Naive thymus-derived CD4-positive, alpha-beta T cell (primary cell): ENCODE measurements at regions not wholly inside any gene's neighbourhood (a gene's known extent, or its start where the extent isn't known, plus 50 kb on each side); places are given as distances from the start of the nearest gene placed in this dataset.

ENCODE experiments used
- ATAC-seq: fragments of 150-1000 bp; cut with Tn5 transposase; 2 replicates; pipeline ENCODE4 v1.10.0; 2021; ENCODE audit warnings: mild to moderate bottlenecking, moderate library complexity
- CTCF ChIA-PET: fragments of 350-600 bp; sonication (Branson Sonifier 250); formaldehyde crosslinking; loops from one replicate; lab custom pipeline; 2021; ENCODE audit warnings: antibody characterized with exemption; lab: Charles Lee
- POLR2A ChIA-PET: fragments of 350-600 bp; sonication (Branson Sonifier 250); formaldehyde crosslinking; loops from one replicate; lab custom pipeline; 2021; ENCODE audit warnings: antibody characterized with exemption, inconsistent platforms; lab: Charles Lee
- DNase-seq, 9 donors: peaks; one replicate each; pipeline versions ENCODE4 v3.0.0 to v3.0.0-alpha.2; 2020 to 2022; ENCODE audit warnings: mixed read lengths in 1 of 9
- H3K27ac ChIP-seq: one replicate; pipeline ENCODE4 v1.7.0; 2013; ENCODE audit warnings: mild to moderate bottlenecking, low read depth, low read length, moderate library complexity
- H3K27me3 ChIP-seq, 2 donors: one replicate each; pipeline ENCODE4 v1.7.0; 2013; ENCODE audit warnings: low read length in 2 of 2, mild to moderate bottlenecking in 2 of 2, moderate library complexity in 2 of 2; ENCODE audit not compliant: control insufficient read depth in 2 of 2, insufficient read depth in 2 of 2
- H3K36me3 ChIP-seq, 3 experiments: 1 replicate in 2 of 3; 2 replicates in 1 of 3; pipeline ENCODE4 v1.7.0; 2013; ENCODE audit warnings: low read length in 3 of 3, mild to moderate bottlenecking in 3 of 3, moderate library complexity in 1 of 3; ENCODE audit not compliant: insufficient read depth in 3 of 3, control insufficient read depth in 2 of 3
- H3K4me1 ChIP-seq, 2 donors: one replicate each; pipeline ENCODE4 v1.7.0; 2013; ENCODE audit warnings: low read length in 2 of 2, mild to moderate bottlenecking in 2 of 2, moderate library complexity in 1 of 2; ENCODE audit not compliant: control insufficient read depth in 2 of 2, insufficient read depth in 2 of 2
- H3K4me3 ChIP-seq: 2 replicates; pipeline ENCODE4 v1.7.0; 2013; ENCODE audit warnings: mild to moderate bottlenecking, low read length
- H3K9me3 ChIP-seq, 3 experiments: 1 replicate in 2 of 3; 2 replicates in 1 of 3; pipeline ENCODE4 v1.7.0; 2013; ENCODE audit warnings: low read length in 3 of 3; ENCODE audit not compliant: control insufficient read depth in 2 of 3
- H3K27ac Mint-ChIP-seq, 9 donors: one replicate each; pipeline ENCODE4 v1.8.0; 2020 to 2022; ENCODE audit warnings: mixed read lengths in 9 of 9, mild to moderate bottlenecking in 8 of 9, moderate library complexity in 5 of 9, inconsistent platforms in 2 of 9
- H3K27me3 Mint-ChIP-seq, 5 donors: one replicate each; pipeline ENCODE4 v1.8.0; 2021 to 2022; ENCODE audit warnings: mixed read lengths in 5 of 5, mild to moderate bottlenecking in 1 of 5
- H3K36me3 Mint-ChIP-seq, 5 donors: one replicate each; pipeline ENCODE4 v1.8.0; 2020 to 2022; ENCODE audit warnings: mixed read lengths in 5 of 5, mild to moderate bottlenecking in 3 of 5, inconsistent platforms in 1 of 5
- H3K4me1 Mint-ChIP-seq, 7 donors: one replicate each; pipeline ENCODE4 v1.8.0; 2020 to 2022; ENCODE audit warnings: mixed read lengths in 7 of 7, mild to moderate bottlenecking in 3 of 7, inconsistent platforms in 1 of 7
- H3K4me3 Mint-ChIP-seq, 10 donors: one replicate each; pipeline ENCODE4 v1.8.0; 2020 to 2022; ENCODE audit warnings: mild to moderate bottlenecking in 10 of 10, mixed read lengths in 10 of 10, moderate library complexity in 6 of 10, inconsistent platforms in 2 of 10
- H3K9me3 Mint-ChIP-seq, 11 donors: one replicate each; pipeline ENCODE4 v1.8.0; 2020 to 2022; ENCODE audit warnings: mixed read lengths in 11 of 11, mild to moderate bottlenecking in 4 of 11, inconsistent platforms in 1 of 11, moderate library complexity in 1 of 11
- intact Hi-C, 2 donors: fragments of 100-400 bp; cut with micrococcal nuclease; formaldehyde crosslinking; loops; one replicate each; pipeline ENCODE4 v1.15.1; 2023

DNA sequence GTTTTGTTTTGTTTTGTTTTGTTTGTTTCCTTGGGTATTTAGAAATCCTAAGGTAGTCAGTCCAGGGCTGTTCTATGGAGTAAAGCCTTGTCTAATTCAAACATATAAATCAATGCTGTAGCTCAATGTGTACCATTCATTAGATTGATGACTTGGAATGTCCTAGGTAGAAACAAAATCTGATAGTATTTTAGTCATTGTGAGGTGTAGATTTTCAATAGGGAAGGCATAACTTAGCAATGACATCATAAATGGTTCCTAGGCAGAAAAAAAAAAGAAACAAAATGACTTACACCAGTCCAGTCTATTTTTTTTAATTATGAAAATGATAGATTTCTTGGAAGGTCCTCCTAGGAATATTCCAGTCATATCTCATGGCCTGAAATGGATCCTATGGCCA, 189.9 kb downstream of the SPRY2 start:
- Histone ChIP-seq H3K4me3 (no peak overlapping the region), H3K36me3 (no peaks in the 10 kb centered on the region), H3K27ac (no peak overlapping the region), H3K9me3 (no peaks in the 10 kb centered on the region), H3K4me1 (no peaks in the 10 kb centered on the region), H3K27me3 (no peaks in the 10 kb centered on the region)
- H3K9me3 Mint-ChIP-seq = peaks cover 0 to 7% (median 0%) of the 10 kb centered on the region in 11 donors
- no peaks in the 10 kb centered on the region for H3K36me3 Mint-ChIP-seq
- intact Hi-C loops = no loop called here
- no peak overlapping the region for H3K27ac Mint-ChIP-seq
- peaks cover 0 to 3% (median 0%) of the 10 kb centered on the region in 5 donors for H3K27me3 Mint-ChIP-seq
- ChIA-PET POLR2A (no interaction called here), CTCF (no interaction called here)
- no peak for ATAC-seq
- DNase-seq = no peak
- no peak overlapping the region for H3K4me3 Mint-ChIP-seq
- no peaks in the 10 kb centered on the region for H3K4me1 Mint-ChIP-seq

- intact Hi-C loops = no loop called here
- H3K36me3 ChIP-seq = no peaks in the 10 kb centered on the region
- Mint-ChIP-seq H3K4me3 (no peak overlapping the region), H3K27me3 (peaks cover 0 to 3% (median 0%) of the 10 kb centered on the region in 5 donors), H3K27ac (no peak overlapping the region), H3K36me3 (no peaks in the 10 kb centered on the region), H3K4me1 (no peaks in the 10 kb centered on the region), H3K9me3 (peaks cover 0 to 7% (median 0%) of the 10 kb centered on the region in 11 donors)
- POLR2A ChIA-PET = no interaction called here
- no peak overlapping the region for H3K27ac ChIP-seq
- no peaks in the 10 kb centered on the region for H3K9me3 ChIP-seq
- H3K4me3 ChIP-seq = no peak overlapping the region
- ATAC-seq (no peak), DNase-seq (no peak)
- H3K27me3 ChIP-seq = no peaks in the 10 kb centered on the region
- CTCF ChIA-PET = no interaction called here
- no peaks in the 10 kb centered on the region for H3K4me1 ChIP-seq
Observed at GRCh38 chr13:80149736-80150135, 191.2 kb downstream of the SPRY2 start.

- Mint-ChIP-seq H3K27me3 (peaks cover 0 to 12% (median 0%) of the 10 kb centered on the region in 5 donors), H3K36me3 (no peaks in the 10 kb centered on the region), H3K4me1 (no peaks in the 10 kb centered on the region), H3K4me3 (no peak overlapping the region), H3K9me3 (peaks cover 0 to 7% (median 0%) of the 10 kb centered on the region in 11 donors), H3K27ac (no peak overlapping the region)
- Histone ChIP-seq H3K9me3 (no peaks in the 10 kb centered on the region), H3K4me3 (no peak overlapping the region), H3K36me3 (no peaks in the 10 kb centered on the region), H3K27me3 (no peaks in the 10 kb centered on the region), H3K27ac (no peak overlapping the region), H3K4me1 (no peaks in the 10 kb centered on the region)
- ChIA-PET POLR2A (no interaction called here), CTCF (no interaction called here)
- ATAC-seq = no peak
- DNase-seq = no peak
- intact Hi-C loops = no loop called here
Observed at GRCh38 chr13:80145171-80145690, 195.7 kb downstream of the SPRY2 start.

DNA sequence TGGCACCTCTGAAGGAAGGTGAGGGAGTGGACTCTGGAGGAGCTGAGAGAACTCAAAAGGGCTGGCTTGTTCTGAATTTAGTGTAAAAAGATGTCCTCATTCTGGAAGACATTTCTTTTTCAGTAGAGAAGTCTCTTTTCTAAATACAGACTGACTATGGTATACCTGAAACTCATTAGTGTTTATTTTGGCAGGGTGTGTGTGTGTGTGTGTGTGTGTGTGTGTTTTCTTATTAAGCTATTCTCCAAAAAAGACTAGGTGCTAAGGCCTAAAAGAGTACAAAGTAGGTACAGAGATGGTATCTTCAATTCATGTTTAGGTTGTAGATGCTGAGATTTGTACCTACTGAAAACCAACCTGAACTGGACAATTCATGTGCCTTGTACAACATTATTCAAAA, 196.4 kb downstream of the SPRY2 start:
- H3K27ac ChIP-seq = no peak overlapping the region
- H3K36me3 Mint-ChIP-seq = no peaks in the 10 kb centered on the region

GRCh38 chr13:80141123-80141849, 199.6 kb downstream of the SPRY2 start:
- no peak for DNase-seq
- no peak for ATAC-seq
- ChIA-PET POLR2A (no interaction called here), CTCF (no interaction called here)
- Histone ChIP-seq H3K4me1 (no peaks in the 10 kb centered on the region), H3K36me3 (no peaks in the 10 kb centered on the region), H3K27me3 (no peaks in the 10 kb centered on the region), H3K4me3 (no peak overlapping the region), H3K27ac (no peak overlapping the region), H3K9me3 (no peaks in the 10 kb centered on the region)
- Mint-ChIP-seq H3K4me1 (no peaks in the 10 kb centered on the region), H3K4me3 (no peak overlapping the region), H3K27ac (no peak overlapping the region), H3K9me3 (no peaks in the 10 kb centered on the region), H3K27me3 (peaks cover 0 to 12% (median 0%) of the 10 kb centered on the region in 5 donors), H3K36me3 (no peaks in the 10 kb centered on the region)
- intact Hi-C loops = no loop called here

More for the DNA sequence above, 196.4 kb downstream of the SPRY2 start:
- Histone ChIP-seq H3K4me1 (no peaks in the 10 kb centered on the region), H3K4me3 (no peak overlapping the region), H3K27me3 (no peaks in the 10 kb centered on the region), H3K36me3 (no peaks in the 10 kb centered on the region), H3K9me3 (no peaks in the 10 kb centered on the region)
- intact Hi-C loops = no loop called here
- Mint-ChIP-seq H3K4me1 (no peaks in the 10 kb centered on the region), H3K27ac (no peak overlapping the region), H3K27me3 (peaks cover 0 to 12% (median 0%) of the 10 kb centered on the region in 5 donors), H3K9me3 (peaks cover 0 to 6% (median 0%) of the 10 kb centered on the region in 11 donors), H3K4me3 (no peak overlapping the region)
- no peak for ATAC-seq
- DNase-seq = no peak
- CTCF ChIA-PET = no interaction called here
- POLR2A ChIA-PET = no interaction called here

DNA sequence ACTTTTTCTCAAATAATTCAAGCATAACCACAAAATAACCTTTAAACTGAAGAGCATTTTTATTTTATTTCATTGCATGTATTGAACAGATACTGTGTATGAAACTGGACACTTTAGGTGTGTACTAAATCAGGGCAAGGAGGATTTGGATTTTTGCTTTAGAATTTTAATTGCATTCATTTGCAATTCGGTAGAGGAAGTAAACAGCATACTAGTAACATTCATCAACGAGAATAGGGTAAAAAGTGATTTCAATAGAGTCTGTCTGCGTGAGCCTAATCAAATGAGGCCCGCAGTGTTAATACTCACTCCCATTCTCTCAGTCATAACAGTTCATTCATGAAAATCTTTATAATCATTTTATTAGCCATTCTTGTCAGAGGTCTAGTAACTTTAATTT, 200.2 kb downstream of the SPRY2 start:
- Mint-ChIP-seq H3K4me3 (no peak overlapping the region), H3K27ac (no peak overlapping the region), H3K36me3 (no peaks in the 10 kb centered on the region), H3K27me3 (peaks cover 0 to 12% (median 0%) of the 10 kb centered on the region in 5 donors), H3K4me1 (no peaks in the 10 kb centered on the region), H3K9me3 (no peaks in the 10 kb centered on the region)
- no peaks in the 10 kb centered on the region for H3K9me3 ChIP-seq
- DNase-seq (no peak), ATAC-seq (no peak)
- H3K4me1 ChIP-seq = no peaks in the 10 kb centered on the region
- intact Hi-C loops = no loop called here
- no peak overlapping the region for H3K4me3 ChIP-seq
- no peaks in the 10 kb centered on the region for H3K27me3 ChIP-seq
- POLR2A ChIA-PET = no interaction called here
- CTCF ChIA-PET = no interaction called here
- H3K36me3 ChIP-seq = no peaks in the 10 kb centered on the region
- H3K27ac ChIP-seq = no peak overlapping the region

DNA sequence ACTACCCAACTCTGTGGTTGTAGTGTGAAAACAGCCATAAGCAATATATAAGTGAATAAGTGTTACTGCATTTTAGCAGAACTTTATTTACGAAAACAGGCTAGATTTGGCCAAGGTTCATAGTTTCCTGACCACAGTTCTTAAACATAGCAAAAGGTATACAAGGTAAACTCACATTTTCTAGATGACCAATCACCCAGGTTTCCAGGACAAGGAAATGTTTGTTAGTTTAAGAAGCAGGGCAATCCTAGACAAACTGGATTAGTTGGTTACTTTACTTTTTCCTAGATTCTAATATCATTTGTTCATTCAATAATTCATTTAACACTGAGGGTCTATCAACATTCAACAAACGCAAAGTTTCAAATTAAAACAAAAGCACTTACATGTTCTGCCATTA, 201.7 kb downstream of the SPRY2 start:
- Mint-ChIP-seq H3K27me3 (peaks cover 0 to 12% (median 0%) of the 10 kb centered on the region in 5 donors), H3K4me3 (no peak overlapping the region), H3K27ac (no peak overlapping the region), H3K4me1 (no peaks in the 10 kb centered on the region), H3K36me3 (no peaks in the 10 kb centered on the region), H3K9me3 (no peaks in the 10 kb centered on the region)
- CTCF ChIA-PET = no interaction called here
- no peaks in the 10 kb centered on the region for H3K36me3 ChIP-seq
- H3K4me1 ChIP-seq = no peaks in the 10 kb centered on the region
- no peak overlapping the region for H3K4me3 ChIP-seq
- no peak overlapping the region for H3K27ac ChIP-seq
- DNase-seq = no peak
- no peak for ATAC-seq
- intact Hi-C loops = no loop called here
- POLR2A ChIA-PET = no interaction called here
- H3K9me3 ChIP-seq = no peaks in the 10 kb centered on the region
- H3K27me3 ChIP-seq = no peaks in the 10 kb centered on the region
